ENCODE measurements at regions not wholly inside any gene's neighbourhood (a gene's known extent, or its start where the extent isn't known, plus 50 kb on each side); places are given as distances from the start of the nearest gene placed in this dataset.
"Not testable (repeated sequence)": the region's sequence is repeated elsewhere in the genome, so short reads cannot be mapped to it uniquely, and the experiment has no call there.

- TF ChIP-seq CTCF (IDR thresholded peaks at IDR 0.05 in 4 of 5, conservative IDR thresholded peaks at IDR 0.05 in 1 of 5); POLR2A (IDR thresholded peaks at IDR 0.05): not testable (repeated sequence)
Observed at GRCh38 chr1:217123340-217123739, 400.1 kb upstream of the ESRRG start.
